Ramos (cell line): ENCODE measurements at regions not wholly inside any gene's neighbourhood (a gene's known extent, or its start where the extent isn't known, plus 50 kb on each side); places are given as distances from the start of the nearest gene placed in this dataset.
"Not testable (repeated sequence)": the region's sequence is repeated elsewhere in the genome, so short reads cannot be mapped to it uniquely, and the experiment has no call there.

Experiments
- in situ Hi-C: fragments of 300-500 bp; cut with MboI; formaldehyde crosslinking; loops from one replicate; pipeline ENCODE4 v1.14.3; 2022; ENCODE audit warnings: low sequenced_read_pairs; ENCODE audit not compliant: unreplicated experiment

GRCh38 chr1:166601650-166602278 lies 237.5 kb upstream of the POGK start:
- in situ Hi-C loops = no loop called here

GRCh38 chr1:166602801-166603200 lies 236.5 kb upstream of the POGK start:
- in situ Hi-C loops = not testable (repeated sequence)

- in situ Hi-C loops = no loop called here
Measured at GRCh38 chr1:166603296-166603695, 236.0 kb upstream of the POGK start.

GRCh38 chr1:166605137-166605536 lies 234.1 kb upstream of the POGK start:
- in situ Hi-C loops = no loop called here

GRCh38 chr1:166612886-166613285 lies 226.4 kb upstream of the POGK start:
- in situ Hi-C loops = no loop called here

GRCh38 chr1:166616206-166616605 lies 223.1 kb upstream of the POGK start:
- in situ Hi-C loops = no loop called here

- in situ Hi-C loops = no loop called here
Measured at GRCh38 chr1:166626711-166627110, 212.6 kb upstream of the POGK start.

- in situ Hi-C loops = no loop called here
Measured at GRCh38 chr1:166627558-166627957, 211.7 kb upstream of the POGK start.

- in situ Hi-C loops = no loop called here
Measured at GRCh38 chr1:166628259-166628658, 211.0 kb upstream of the POGK start.

GRCh38 chr1:166629946-166630345 lies 209.3 kb upstream of the POGK start:
- in situ Hi-C loops = no loop called here

GRCh38 chr1:166630369-166630768 lies 208.9 kb upstream of the POGK start:
- in situ Hi-C loops = no loop called here

GRCh38 chr1:166638137-166638536 lies 201.1 kb upstream of the POGK start:
- in situ Hi-C loops = no loop called here

- in situ Hi-C loops = not testable (repeated sequence)
Measured at GRCh38 chr1:166657228-166657627, 182.0 kb upstream of the POGK start.

GRCh38 chr1:166666790-166667189 lies 172.5 kb upstream of the POGK start:
- in situ Hi-C loops = not testable (repeated sequence)

- in situ Hi-C loops = not testable (repeated sequence)
Measured at GRCh38 chr1:166667600-166667999, 171.7 kb upstream of the POGK start.

GRCh38 chr1:166671627-166672026 lies 167.6 kb upstream of the POGK start:
- in situ Hi-C loops = no loop called here

GRCh38 chr1:166673722-166674121 lies 165.6 kb upstream of the POGK start:
- in situ Hi-C loops = no loop called here

- in situ Hi-C loops = no loop called here
Measured at GRCh38 chr1:166675213-166675612, 164.1 kb upstream of the POGK start.

- in situ Hi-C loops = no loop called here
Measured at GRCh38 chr1:166676981-166677380, 162.3 kb upstream of the POGK start.

- in situ Hi-C loops = no loop called here
Measured at GRCh38 chr1:166679369-166679768, 159.9 kb upstream of the POGK start.

- in situ Hi-C loops = no loop called here
Measured at GRCh38 chr1:166682588-166682987, 156.7 kb upstream of the POGK start.

- in situ Hi-C loops = not testable (repeated sequence)
Measured at GRCh38 chr1:166684669-166685068, 154.6 kb upstream of the POGK start.

GRCh38 chr1:166685200-166685599 lies 154.1 kb upstream of the POGK start:
- in situ Hi-C loops = no loop called here
